Upper lobe of left lung (tissue), 6 donors: ENCODE measurements at regions not wholly inside any gene's neighbourhood (a gene's known extent, or its start where the extent isn't known, plus 50 kb on each side); places are given as distances from the start of the nearest gene placed in this dataset.

Source experiments
- ATAC-seq, 2 donors: fragments of 200-7000 bp; cut with Tn5 transposase; one replicate each; pipeline ENCODE4 v1.9.1; 2022; ENCODE audit warnings: mild to moderate bottlenecking in 2 of 2, moderate library complexity in 2 of 2; ENCODE audit not compliant: low FRiP score in 2 of 2
- DNase-seq, 2 donors: peaks; one replicate each; pipeline ENCODE4 v3.0.0-alpha.2; 2019 to 2020
- H3K27ac ChIP-seq, 4 donors: fragments of 200-600 bp; sonication (generic); one replicate each; pipeline ENCODE4 v1.5.1; 2016 to 2019
- H3K27me3 ChIP-seq, 4 donors: fragments of 200-600 bp; sonication (generic); one replicate each; pipeline ENCODE4 v1.5.1; 2017 to 2019
- H3K36me3 ChIP-seq, 4 donors: fragments of 200-600 bp; sonication (generic); one replicate each; pipeline ENCODE4 v1.5.1; 2016 to 2019
- H3K4me1 ChIP-seq, 4 donors: fragments of 200-600 bp; sonication (generic); one replicate each; pipeline ENCODE4 v1.5.1; 2018 to 2019
- H3K4me3 ChIP-seq, 4 donors: fragments of 200-600 bp; sonication (generic); one replicate each; pipeline ENCODE4 v1.5.1; 2017 to 2019; ENCODE audit warnings: mild to moderate bottlenecking in 2 of 4, moderate library complexity in 1 of 4
- H3K9me3 ChIP-seq, 4 donors: fragments of 200-600 bp; sonication (generic); one replicate each; pipeline ENCODE4 v1.5.1; 2018 to 2019
- CTCF ChIP-seq, 6 experiments: fragments of 450-650 bp in 4 of 6; fragments of 200-600 bp in 2 of 6; sonication (generic) in 2 of 6; IDR thresholded peaks; one replicate each; pipeline ENCODE4 v1.5.1; 2016 to 2019; ENCODE audit warnings: antibody characterized with exemption in 6 of 6
- EP300 ChIP-seq, 4 donors: sonication (generic); formaldehyde crosslinking; IDR thresholded peaks; one replicate each; pipeline ENCODE4 v1.5.1; 2017; ENCODE audit warnings: antibody characterized with exemption in 4 of 4, control low read depth in 2 of 4
- POLR2A ChIP-seq, 4 donors: fragments of 450-650 bp; IDR thresholded peaks; one replicate each; pipeline ENCODE4 v1.5.1; 2016 to 2017; ENCODE audit warnings: antibody characterized with exemption in 4 of 4, mild to moderate bottlenecking in 2 of 4
- POLR2AphosphoS5 ChIP-seq, 2 donors: sonication (generic); formaldehyde crosslinking; IDR thresholded peaks; one replicate each; pipeline ENCODE4 v1.5.1; 2017; ENCODE audit warnings: antibody characterized with exemption in 2 of 2
- WGBS, 2 donors: methylation state at CpG; one replicate each; pipeline ENCODE4 v1.1.5; 2017 to 2018; 5-methylcytosine and 5-hydroxymethylcytosine counted together
- donor health status: DM: no; HTN: no; CAD: no; lungs with moderate emphysema.
- donor health status: DM: no; HTN: yes; CAD: no; lungs with severe emphysema.

GRCh38 chr12:65614259-65614889 lies 209.9 kb upstream of the HMGA2 start:
- Histone ChIP-seq H3K4me3 (no peak overlapping the region), H3K36me3 (no peaks in the 10 kb centered on the region), H3K27ac (no peak overlapping the region), H3K4me1 (no peaks in the 10 kb centered on the region), H3K9me3 (no peaks in the 10 kb centered on the region), H3K27me3 (no peaks in the 10 kb centered on the region)
- TF ChIP-seq EP300 (IDR thresholded peaks at IDR 0.05): no peak
- TF ChIP-seq POLR2A (IDR thresholded peaks at IDR 0.05): no peak
- no peak for TF ChIP-seq POLR2AphosphoS5 (IDR thresholded peaks at IDR 0.05)
- no peak for TF ChIP-seq CTCF (IDR thresholded peaks at IDR 0.05)
- no peak for DNase-seq
- WGBS, 2 donors: 75 to 76% methylated on average over 5 of the region's 5 CpGs
- ATAC-seq: no peak

GRCh38 chr12:65615118-65615517 lies 209.2 kb upstream of the HMGA2 start:
- Histone ChIP-seq H3K27ac (no peak overlapping the region), H3K27me3 (no peaks in the 10 kb centered on the region), H3K4me1 (no peaks in the 10 kb centered on the region), H3K9me3 (no peaks in the 10 kb centered on the region), H3K4me3 (no peak overlapping the region), H3K36me3 (no peaks in the 10 kb centered on the region)
- DNase-seq (no peak), ATAC-seq (peak in 1 of 2 donors; percentile 68)
- 41 to 45% methylated on average over 2 of the region's 2 CpGs for WGBS, 2 donors
- TF ChIP-seq POLR2AphosphoS5 (IDR thresholded peaks at IDR 0.05) (no peak), EP300 (IDR thresholded peaks at IDR 0.05) (no peak)

- 95 to 100% methylated on average over 1 of the region's 1 CpG for WGBS, 2 donors
- Histone ChIP-seq H3K27me3 (no peaks in the 10 kb centered on the region), H3K36me3 (no peaks in the 10 kb centered on the region), H3K27ac (no peak overlapping the region), H3K4me1 (no peaks in the 10 kb centered on the region), H3K4me3 (no peak overlapping the region), H3K9me3 (no peaks in the 10 kb centered on the region)
- ATAC-seq (no peak), DNase-seq (no peak)
- TF ChIP-seq EP300 (IDR thresholded peaks at IDR 0.05): no peak
- TF ChIP-seq POLR2AphosphoS5 (IDR thresholded peaks at IDR 0.05): no peak
- no peak for TF ChIP-seq POLR2A (IDR thresholded peaks at IDR 0.05)
- no peak for TF ChIP-seq CTCF (IDR thresholded peaks at IDR 0.05)
Measured at GRCh38 chr12:65616022-65616421, 208.3 kb upstream of the HMGA2 start.

- no peaks in the 10 kb centered on the region for H3K36me3 ChIP-seq
- ATAC-seq (no peak), DNase-seq (no peak)
- no peaks in the 10 kb centered on the region for H3K9me3 ChIP-seq
- H3K4me1 ChIP-seq: no peaks in the 10 kb centered on the region
- 96 to 98% methylated on average over 2 of the region's 2 CpGs for WGBS, 2 donors
- H3K27ac ChIP-seq: no peak overlapping the region
- H3K27me3 ChIP-seq: no peaks in the 10 kb centered on the region
- no peak for TF ChIP-seq CTCF (IDR thresholded peaks at IDR 0.05)
- no peak for TF ChIP-seq POLR2A (IDR thresholded peaks at IDR 0.05)
- no peak for TF ChIP-seq EP300 (IDR thresholded peaks at IDR 0.05)
- TF ChIP-seq POLR2AphosphoS5 (IDR thresholded peaks at IDR 0.05): no peak
- H3K4me3 ChIP-seq: no peak overlapping the region
Measured at GRCh38 chr12:65618588-65618987, 205.7 kb upstream of the HMGA2 start.

GRCh38 chr12:65619018-65619417 lies 205.3 kb upstream of the HMGA2 start:
- 88 to 90% methylated on average over 4 of the region's 4 CpGs for WGBS, 2 donors
- Histone ChIP-seq H3K36me3 (no peaks in the 10 kb centered on the region), H3K4me1 (no peaks in the 10 kb centered on the region), H3K4me3 (no peak overlapping the region), H3K27me3 (no peaks in the 10 kb centered on the region), H3K9me3 (no peaks in the 10 kb centered on the region), H3K27ac (no peak overlapping the region)
- DNase-seq: no peak
- TF ChIP-seq POLR2AphosphoS5 (IDR thresholded peaks at IDR 0.05): no peak
- TF ChIP-seq POLR2A (IDR thresholded peaks at IDR 0.05): no peak
- no peak for TF ChIP-seq EP300 (IDR thresholded peaks at IDR 0.05)
- TF ChIP-seq CTCF (IDR thresholded peaks at IDR 0.05): no peak
- no peak for ATAC-seq
